ENCODE measurements at regions not wholly inside any gene's neighbourhood (a gene's known extent, or its start where the extent isn't known, plus 50 kb on each side); places are given as distances from the start of the nearest gene placed in this dataset.

DNA sequence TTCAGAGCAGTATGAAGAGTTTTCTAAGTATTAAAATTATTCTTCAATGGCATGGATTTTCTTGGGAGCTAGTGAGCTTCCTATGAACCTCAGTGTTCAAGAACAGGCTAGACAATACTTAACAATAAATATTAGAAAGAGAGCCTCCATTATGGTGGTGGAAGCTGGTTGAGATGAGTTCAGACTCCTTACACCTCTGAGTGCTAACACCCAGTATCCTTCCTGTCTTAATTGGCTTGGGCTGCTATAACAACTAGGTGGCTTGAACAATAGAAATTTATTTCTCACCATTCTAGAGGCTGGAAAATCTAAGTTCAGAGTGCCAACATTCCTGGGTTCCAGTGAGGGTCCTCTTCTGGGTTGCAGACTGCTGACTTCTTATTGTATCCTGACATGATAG lies 369.4 kb upstream of the HNRNPA3 start:
- TF ChIP-seq CTCF (IDR thresholded peaks at IDR 0.05) = no peak
- TF ChIP-seq POLR2AphosphoS5 (IDR thresholded peaks at IDR 0.05) = no peak

Data from stomach (tissue), 4 donors.